WTC11 (cell line): ENCODE measurements at regions not wholly inside any gene's neighbourhood (a gene's known extent, or its start where the extent isn't known, plus 50 kb on each side); places are given as distances from the start of the nearest gene placed in this dataset.

Experiments
- GABPB1 ChIP-seq: sonication (generic); formaldehyde crosslinking; IDR thresholded peaks from 2 replicates; pipeline ENCODE4 v1.8.1; 2023; ENCODE audit warnings: mild to moderate bottlenecking, missing genetic modification reagents
- NR3C1 ChIP-seq: sonication (generic); formaldehyde crosslinking; conservative IDR thresholded peaks from 2 replicates; pipeline ENCODE4 v1.8.1; 2023; ENCODE audit warnings: low read depth, mild to moderate bottlenecking, missing genetic modification reagents
- SP1 ChIP-seq: sonication (generic); formaldehyde crosslinking; conservative IDR thresholded peaks from 2 replicates; pipeline ENCODE4 v1.8.1; 2022; ENCODE audit warnings: missing genetic modification reagents
- TF ChIP-seq, protein P1 (sequence below): fragments of 200-600 bp; IDR thresholded peaks from 2 replicates; pipeline ENCODE4 v1.8.0; 2022; ENCODE audit warnings: antibody characterized with exemption

GRCh38 chr5:33046091-33046490 lies 335.0 kb downstream of the NPR3 start:
- TF ChIP-seq, protein P1, sequence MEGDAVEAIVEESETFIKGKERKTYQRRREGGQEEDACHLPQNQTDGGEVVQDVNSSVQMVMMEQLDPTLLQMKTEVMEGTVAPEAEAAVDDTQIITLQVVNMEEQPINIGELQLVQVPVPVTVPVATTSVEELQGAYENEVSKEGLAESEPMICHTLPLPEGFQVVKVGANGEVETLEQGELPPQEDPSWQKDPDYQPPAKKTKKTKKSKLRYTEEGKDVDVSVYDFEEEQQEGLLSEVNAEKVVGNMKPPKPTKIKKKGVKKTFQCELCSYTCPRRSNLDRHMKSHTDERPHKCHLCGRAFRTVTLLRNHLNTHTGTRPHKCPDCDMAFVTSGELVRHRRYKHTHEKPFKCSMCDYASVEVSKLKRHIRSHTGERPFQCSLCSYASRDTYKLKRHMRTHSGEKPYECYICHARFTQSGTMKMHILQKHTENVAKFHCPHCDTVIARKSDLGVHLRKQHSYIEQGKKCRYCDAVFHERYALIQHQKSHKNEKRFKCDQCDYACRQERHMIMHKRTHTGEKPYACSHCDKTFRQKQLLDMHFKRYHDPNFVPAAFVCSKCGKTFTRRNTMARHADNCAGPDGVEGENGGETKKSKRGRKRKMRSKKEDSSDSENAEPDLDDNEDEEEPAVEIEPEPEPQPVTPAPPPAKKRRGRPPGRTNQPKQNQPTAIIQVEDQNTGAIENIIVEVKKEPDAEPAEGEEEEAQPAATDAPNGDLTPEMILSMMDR = no peak
- TF ChIP-seq GABPB1 (CRISPR knock-in tag) (no peak), SP1 (CRISPR knock-in tag) (no peak), NR3C1 (CRISPR knock-in tag) (no peak)
